NCI-H187 treated with DMSO at 0.1 percent for 48 hours (cell line): ENCODE measurements at regions not wholly inside any gene's neighbourhood (a gene's known extent, or its start where the extent isn't known, plus 50 kb on each side); places are given as distances from the start of the nearest gene placed in this dataset.

Source experiments
- DNase-seq: peaks from one replicate; lab custom pipeline; 2025; lab: John Stamatoyannopoulos, UW

DNA sequence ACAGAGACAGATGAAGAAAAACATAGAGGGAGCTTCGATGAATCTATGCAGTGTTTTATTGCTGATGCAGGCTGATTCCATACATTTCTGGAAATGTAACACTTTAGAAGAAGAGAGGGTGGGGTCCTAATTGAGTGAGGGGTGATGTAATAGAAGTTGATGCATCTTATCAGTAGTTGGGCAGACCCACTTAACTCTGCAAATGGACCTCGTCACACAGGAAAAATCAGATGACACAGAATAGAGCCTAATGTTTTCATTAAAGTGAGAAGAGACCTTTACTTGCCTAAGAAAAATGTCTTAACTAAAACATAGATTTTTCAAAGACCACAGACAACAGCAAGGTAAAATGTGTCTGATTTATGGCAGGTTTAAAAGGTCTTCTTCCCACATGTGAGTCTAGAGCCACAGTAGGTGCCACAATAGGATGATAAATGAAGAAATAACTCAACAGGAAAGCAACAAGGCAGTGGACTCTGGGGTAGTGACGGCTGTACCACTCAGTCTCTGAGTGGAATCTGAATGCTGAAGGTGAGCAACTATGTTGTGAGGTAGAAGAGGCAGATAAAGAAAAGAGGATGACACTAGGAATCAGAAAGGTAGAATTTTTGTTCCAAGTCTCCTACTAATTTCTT is 414.7 kb upstream of the PIK3C3 start:
- DNase-seq: no peak

DNA sequence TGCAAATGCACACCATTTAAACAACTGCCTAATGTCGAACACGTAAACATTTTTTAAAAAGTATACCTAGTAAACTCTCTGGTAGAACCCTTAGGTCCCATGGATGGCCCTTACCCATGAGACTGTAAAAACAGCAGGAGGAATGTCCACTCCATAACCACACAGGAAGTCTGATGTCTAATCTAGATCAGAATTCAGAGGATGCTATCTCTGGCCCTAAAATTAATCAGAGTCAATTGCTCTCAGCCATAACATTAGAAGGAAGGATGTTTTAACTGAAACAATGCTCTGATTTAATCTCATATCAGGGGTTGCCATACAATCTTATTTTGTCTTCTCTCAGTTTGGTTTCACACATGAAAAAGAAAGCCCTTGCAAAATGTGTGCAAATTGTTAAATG is 416.3 kb upstream of the PIK3C3 start:
- DNase-seq: no peak

DNA sequence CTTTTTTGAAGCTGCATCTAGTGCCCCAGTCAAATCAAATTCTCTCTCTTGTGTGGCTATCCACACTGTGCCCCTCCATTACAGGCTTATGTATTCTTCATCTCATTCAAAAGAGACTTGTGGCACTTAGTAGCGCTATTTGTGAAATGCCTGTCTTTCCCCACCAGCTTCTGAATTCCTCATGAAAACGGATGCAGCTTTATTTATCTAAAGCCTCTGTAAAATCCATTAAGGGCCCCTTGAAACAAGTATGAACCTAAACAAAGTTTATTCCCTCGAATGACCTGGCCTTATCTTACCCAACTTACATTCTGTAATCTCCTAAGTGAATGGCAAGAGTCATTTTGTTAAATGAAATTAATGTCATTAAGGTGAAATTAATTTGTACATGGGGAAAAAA is 417.4 kb upstream of the PIK3C3 start:
- no peak for DNase-seq

DNA sequence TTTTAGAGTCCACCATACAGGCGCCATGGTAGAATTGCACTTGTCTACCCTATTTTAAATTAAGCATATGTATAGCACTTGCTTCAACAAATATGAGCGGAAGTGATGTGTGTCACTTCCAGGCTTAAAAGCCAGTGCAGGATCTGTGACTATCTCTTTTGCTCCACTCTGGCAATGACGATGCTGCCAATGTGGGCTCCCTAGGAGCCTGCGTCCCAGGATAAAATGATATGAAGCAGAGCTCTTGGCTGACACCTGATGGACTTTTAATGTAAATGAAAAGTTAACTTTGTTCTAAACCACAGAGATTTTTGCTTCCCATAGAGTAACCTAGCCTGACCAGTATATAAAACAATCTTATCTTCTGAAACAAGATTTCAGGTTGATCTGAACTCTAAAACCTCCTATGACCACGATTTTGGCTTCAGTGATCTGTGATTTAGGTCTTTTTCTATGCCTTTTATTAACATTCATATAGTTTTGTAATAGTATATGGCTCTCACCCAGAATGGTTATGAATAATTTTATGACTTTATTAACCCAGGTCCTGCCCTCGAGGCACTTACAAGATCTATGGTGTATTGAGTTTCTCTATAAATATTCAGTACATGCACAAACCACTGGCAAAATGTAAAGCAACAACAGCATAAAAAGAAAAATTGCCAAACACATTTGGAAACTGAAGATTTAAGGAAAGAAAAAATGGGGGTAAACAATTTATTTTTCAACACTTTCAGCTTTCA is 422.5 kb upstream of the PIK3C3 start:
- DNase-seq: no peak

DNA sequence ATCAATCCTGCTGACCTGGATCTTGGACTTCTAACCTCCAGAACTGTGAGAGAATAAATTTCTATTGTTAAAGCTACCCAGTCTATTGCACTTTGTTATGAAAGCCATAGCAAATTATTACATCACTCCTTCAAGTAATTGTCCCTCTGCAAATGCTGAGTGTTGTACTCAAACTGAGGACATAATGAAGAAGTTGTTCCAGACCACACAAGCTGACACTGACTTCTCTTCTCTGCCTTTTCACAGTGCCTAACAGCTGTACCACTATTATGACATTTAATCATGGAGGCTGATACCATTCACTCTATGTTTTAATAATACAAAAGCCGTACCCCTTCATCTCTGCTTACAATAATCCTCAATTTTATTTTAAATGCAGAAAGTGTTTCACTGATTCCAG is 424.1 kb upstream of the PIK3C3 start:
- DNase-seq: no peak

DNA sequence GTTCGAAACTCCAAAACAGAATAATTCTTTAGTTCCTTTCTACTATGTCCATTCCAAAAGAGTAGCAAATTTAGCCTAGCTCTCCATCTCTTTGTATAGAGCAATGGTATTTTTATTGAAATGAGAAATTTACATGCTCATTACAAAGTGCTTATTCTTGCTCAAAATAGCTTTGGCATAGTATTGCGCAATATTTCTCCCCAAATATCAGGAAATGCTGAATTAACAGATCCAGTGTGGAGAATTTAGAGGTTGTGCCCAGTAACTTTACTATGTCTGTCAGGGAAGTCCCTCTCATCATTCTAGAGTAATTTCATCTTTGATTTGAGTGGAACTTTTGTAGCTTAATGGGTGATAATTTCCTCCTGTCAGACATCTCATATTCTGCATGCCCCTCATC is 425.9 kb upstream of the PIK3C3 start:
- no peak for DNase-seq

DNA sequence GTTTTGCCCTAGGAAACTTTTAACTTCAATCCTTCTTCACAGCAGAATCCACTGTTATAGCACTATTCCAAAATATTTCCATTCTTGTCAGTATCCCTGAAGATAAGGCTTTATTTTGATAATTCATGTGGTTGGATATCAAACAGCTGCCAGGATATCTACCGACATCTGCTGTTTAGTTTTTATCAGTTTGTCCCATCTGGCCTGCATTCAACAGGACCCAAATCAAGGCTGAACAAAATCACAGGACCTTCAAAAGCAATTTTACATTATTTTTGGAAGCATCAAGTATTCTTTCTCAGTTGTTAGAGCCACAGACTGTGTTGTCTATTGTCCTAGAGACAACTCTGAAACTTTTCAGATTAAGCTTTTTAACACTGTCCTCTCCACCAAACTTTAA is 429.0 kb upstream of the PIK3C3 start:
- DNase-seq: no peak

DNA sequence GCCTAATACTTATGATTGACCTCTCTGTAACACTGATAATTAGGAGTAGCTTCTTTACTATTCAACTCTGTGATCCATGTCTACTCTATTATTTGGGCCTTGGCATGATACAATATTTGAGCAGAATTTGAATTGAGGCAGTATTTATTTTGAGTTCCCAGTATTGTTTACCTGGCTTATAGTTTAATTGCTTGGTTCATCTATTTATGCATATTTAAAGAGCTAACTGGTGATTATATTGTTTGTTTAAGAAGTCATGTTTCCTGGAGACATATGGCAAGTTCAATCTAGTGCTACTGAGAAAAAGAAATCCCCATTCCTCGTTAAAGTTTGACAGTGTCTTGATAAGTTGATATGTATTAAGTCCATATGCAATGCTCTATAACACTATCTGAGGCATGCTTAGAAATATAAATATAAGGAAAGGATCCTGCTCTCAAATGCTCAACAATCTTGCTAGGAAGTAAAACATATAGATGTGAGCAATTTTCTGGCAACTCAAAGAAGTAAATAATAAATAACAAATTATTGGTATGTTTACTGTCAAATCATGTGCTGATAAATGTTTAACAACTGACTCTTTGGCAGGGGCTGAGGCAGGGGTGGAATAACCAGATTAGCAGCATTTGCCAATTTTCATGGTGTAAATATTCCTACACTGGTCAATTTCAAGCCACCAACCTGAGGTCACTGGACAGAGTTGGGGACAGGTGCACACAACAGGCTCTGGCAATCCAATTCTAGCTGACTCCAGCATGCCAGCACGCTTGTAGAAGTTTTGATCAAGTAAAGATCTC is 430.2 kb upstream of the PIK3C3 start:
- no peak for DNase-seq

DNA sequence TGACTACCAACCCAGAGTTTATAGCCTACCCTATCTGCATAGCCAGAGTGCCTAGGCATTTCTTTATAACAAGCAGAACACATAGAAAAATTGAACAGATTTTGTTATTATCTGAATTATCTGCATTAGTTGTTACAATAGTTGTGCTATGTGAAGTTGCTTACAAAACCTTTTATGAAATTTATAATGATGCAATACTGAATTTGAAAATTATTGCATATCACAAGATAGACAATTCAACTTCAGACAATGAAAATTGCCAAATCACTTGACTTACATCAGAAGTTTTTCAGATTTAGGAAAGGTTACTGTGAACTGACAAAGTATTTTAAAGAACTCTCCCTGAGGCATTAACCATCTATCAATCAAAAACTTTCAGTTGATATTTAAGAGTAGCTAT is 437.9 kb upstream of the PIK3C3 start:
- DNase-seq: no peak

DNA sequence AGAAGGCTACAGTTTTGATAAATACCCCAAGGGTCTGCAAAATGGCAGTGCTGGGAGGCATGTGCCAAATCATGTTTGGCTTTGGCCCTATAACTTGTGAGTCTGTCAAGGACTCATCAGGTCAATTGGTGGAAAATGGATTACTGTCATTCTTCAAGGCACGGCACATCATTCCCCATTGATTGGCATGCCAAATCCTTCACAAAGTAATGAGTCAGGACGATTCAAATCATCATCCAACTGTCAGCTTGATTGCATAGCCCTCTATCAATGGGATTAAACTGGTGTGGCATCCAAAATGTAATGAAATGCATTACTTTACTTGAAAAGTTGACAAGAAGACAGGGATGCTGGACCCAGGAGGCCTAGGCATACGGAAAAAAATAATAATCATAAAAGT is 441.6 kb upstream of the PIK3C3 start:
- DNase-seq: no peak

DNA sequence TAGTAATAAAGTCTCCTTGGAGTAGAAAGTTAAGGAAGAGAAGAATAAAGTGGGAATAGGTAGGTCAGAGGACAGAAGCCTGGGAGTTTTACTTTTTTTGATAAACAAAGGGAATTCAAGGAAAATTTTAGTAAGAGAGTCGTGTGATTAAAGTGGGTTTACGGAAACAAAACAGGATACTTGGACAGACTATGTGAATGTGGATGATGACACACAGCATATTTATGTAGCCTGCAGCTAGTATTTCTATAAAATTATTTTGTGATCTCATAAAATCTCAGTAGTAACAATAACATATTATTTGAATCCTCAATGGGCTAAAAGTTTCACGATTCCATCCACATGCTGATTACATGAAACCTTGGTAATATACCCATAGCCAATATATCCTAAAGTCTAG is 450.7 kb upstream of the PIK3C3 start:
- no peak for DNase-seq

DNA sequence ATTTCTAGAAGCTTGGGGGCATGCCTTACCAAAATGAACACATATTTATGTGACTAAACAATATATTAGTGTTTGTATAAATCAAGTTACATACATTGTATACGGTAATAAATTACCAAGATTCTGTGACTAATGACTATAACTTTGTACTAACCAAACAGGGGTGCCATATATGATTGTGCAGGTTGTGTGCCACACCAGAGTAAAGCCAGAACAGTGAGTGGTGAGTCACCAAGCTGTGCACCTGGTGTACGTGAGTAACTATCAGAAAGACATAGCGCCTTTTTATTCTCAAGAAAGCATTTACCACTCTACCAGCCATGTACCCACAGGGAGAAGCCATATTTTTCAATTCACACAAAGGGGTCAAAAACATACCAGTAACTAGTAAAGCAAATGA is 453.2 kb upstream of the PIK3C3 start:
- no peak for DNase-seq

DNA sequence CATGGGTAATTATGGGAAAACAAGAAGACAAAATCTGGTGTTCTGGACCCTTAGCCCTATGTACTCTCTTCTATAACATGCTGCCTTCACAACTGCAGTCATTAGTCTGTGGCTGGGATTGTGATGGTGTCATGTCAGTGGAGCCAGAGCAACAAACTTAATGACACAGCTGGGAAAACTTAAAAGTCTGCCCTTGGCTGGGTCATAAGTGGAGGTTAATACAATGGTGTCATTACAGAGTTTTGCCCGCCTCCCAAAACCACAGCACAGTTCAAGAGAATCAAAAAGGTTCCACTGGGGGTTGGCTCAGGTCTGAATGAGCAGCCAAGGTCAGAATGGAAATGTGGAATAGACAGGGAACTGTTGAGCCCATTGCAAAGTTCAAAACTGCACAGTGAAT is 455.7 kb upstream of the PIK3C3 start:
- DNase-seq: no peak

DNA sequence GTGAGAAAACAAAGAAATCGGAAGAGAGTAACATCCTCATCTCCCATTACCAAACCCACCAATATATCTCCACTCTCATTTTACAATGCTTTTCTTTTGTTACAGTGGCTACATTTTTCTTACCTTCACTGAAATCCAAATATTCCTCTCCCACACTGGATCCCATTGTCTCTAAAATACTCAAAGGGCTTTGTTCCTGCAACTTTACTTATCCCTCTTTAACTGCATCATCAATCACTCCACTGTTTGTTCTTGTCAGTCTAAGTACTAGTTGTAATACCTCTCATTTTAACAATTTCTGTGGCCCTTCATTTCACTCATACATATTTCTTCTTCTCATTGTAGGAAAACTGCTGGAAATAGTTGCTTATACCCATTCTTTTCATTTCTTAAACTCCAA is 464.2 kb upstream of the PIK3C3 start:
- DNase-seq: no peak

DNA sequence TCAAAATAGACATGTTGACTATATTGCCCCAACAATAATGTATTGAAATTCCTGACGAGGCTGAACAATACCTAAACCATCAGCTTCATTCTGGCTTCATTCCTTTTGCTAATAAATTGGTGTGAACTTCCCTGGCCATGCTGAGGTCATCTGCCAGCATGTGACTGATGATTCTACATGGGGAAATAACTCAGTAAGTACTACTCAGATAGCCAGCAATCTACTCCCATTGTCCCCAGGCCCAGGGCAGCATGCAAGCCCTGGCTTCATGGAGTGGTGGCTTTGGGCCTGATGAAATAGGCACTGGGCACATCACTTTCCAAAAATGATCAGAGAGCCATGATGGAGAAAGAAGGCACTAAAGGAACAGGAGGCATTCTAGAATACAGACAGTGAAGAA is 468.5 kb upstream of the PIK3C3 start:
- no peak for DNase-seq

DNA sequence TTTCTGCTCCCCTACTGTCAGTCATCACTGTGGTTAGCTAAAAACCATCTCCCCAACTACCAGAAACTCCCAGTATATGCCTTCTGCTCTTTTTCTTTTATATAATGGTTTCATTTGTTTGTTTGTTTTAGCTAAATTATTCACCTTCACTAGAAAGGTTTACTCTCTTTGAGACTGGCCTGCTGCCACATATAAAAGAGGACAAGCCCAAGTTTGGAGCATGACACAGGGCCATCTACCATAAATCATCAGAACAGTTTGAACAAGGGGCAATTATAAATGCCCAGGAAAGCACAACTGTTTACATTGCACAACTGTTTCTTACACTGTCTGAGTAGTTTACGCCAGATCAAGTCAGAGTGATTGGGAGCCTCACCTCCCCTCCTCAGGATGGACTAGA is 471.0 kb upstream of the PIK3C3 start:
- DNase-seq: no peak

DNA sequence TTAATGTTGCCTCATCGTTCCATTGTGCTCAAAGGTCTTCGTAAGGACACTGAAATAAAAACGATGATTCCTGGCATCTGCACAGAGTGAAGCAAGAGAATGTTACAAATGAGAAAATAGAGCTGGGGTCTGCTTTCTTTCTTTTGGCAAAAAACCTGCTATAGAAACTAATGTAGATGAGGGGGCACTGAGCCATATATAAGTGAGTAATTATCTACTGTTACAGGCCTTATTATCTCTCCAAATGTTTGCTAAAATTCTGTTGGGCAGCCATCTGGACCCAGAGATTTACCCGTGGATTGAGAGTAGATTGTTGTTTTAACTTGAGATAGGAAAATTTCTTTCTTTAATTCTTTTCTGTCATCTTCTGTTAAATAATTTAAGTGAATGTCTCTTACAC is 472.5 kb upstream of the PIK3C3 start:
- DNase-seq: no peak

DNA sequence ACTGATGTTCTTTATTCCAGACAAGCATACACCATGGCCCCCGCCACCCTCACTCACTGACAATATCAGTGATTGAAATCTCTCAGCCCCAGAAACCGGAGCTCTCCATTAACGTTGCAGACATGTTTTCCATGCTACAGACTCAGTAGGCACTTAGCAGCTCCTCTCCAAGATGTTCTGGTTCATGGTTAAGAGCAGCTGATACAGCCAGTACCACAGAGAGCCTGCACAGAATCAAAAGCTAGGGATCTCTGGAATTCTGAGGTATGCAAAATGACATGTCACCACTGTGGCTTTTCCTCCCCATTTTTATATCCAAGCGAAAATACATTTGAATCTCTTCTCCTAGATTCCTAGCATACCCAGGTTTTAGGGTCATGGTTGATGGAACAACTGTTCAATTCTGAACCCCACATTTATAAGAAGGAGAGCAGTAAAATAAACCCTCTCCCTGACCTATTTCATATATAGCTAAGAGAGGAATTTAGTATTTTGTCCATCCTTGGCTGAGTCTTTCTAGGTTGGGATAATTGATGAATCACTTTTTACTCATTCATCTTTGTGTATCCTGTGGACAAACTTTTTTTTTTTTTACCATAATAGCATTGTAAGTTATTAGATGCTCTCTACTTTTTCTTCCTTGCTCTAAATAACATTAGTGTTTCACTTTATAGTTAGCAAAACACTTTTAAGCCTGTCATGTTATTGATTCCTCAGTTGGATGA is 488.4 kb upstream of the PIK3C3 start:
- no peak for DNase-seq

DNA sequence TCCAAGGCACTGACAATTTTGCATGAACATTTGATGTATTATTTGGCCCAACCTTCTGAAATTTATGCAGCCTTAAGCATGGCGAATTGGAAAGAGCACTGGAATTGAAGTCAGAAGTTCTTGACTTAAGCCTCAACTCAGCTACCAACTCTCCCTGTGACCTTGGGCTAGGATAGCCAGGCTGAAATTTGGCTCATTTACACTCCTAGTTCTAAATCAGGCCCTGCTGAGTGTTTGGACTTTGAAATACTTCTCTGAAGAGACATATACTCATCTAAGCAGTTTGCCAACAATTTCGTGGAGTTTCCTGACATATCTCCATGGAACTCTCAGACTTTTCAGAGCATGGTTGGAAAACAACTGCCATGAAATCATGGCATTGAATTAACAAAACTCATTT is 489.6 kb upstream of the PIK3C3 start:
- no peak for DNase-seq

DNA sequence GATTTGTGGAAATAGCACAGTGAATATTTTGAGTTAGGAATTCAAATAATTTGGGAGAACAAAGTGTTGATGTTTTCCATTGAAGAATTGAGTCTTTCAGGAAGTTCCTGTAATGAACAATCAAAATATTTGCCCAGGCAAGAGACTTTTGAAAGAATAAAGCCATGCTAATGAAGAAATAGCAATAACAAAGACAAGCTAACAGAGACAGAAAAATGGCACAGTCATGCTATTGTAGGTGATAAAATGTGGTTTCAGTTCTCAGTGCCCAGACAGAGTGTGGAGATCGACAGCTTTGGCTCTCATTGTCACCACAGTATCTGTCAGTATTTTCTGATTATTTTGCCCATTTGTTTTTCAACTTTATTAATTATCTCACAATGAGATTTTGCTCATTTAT is 490.8 kb upstream of the PIK3C3 start:
- no peak for DNase-seq

DNA sequence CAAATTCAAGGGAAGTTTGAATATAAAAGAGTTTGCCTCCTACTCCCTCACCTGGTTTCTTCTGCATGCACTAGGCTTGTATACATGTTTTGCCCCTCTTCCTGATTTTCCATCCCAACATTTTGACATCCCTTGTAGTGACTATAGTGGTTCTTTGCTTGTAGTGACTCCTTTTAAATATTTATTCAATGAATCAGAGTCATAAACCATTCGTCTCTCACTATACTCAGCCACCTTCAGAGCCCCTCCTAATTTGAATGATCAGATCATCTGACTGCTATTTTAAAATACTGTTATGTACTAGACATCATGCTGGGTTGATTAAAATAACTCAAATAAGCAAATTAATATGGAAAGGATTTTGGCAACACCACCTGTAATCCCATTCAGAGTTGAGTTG is 492.1 kb upstream of the PIK3C3 start:
- DNase-seq: no peak

DNA sequence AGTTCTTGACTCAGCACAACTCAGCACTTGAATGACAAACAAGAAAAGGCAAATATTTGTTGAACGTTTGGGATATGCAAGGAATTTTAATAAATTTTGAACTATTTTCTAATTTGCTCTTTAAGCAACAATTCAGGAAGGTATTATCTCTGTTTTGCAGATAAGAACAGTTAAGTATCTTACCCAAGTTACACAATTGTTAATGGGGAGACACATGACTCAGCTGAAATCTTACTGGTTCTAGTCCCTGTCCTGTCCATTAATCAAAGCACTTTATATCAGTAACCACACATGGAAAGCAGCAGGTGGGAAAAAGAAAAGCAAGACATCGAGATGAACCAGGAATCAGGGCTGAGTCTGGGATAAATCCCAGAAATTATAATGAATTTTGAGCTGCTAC is 493.9 kb upstream of the PIK3C3 start:
- no peak for DNase-seq

DNA sequence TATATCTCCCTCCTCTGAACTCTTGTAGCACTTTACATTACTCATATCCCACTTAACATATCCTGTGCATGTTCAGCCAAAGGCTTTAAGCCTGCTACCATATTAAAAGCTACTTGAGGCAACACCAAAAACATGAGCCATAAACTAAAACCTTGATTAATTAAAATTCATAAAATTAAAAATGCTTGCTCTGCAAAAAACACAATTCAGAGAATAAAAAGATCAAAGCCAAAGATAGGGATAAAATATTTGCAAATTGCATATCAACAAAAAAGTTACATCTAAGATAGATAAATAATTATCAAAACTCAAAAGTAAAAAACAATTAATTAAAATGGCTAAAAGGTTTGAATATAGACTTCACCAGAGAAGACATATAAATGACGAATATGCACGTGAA is 495.4 kb upstream of the PIK3C3 start:
- DNase-seq: no peak
